NCI-H1105 treated with DMSO at 0.1 percent for 48 hours (cell line): ENCODE measurements at regions not wholly inside any gene's neighbourhood (a gene's known extent, or its start where the extent isn't known, plus 50 kb on each side); places are given as distances from the start of the nearest gene placed in this dataset.
"Not testable (repeated sequence)": the region's sequence is repeated elsewhere in the genome, so short reads cannot be mapped to it uniquely, and the experiment has no call there.

Experiments
- DNase-seq: peaks from one replicate; lab custom pipeline; 2025; lab: John Stamatoyannopoulos, UW

- DNase-seq: no peak
Measured at GRCh38 chr2:21332993-21333625, 209.3 kb downstream of the TDRD15 start.

DNA sequence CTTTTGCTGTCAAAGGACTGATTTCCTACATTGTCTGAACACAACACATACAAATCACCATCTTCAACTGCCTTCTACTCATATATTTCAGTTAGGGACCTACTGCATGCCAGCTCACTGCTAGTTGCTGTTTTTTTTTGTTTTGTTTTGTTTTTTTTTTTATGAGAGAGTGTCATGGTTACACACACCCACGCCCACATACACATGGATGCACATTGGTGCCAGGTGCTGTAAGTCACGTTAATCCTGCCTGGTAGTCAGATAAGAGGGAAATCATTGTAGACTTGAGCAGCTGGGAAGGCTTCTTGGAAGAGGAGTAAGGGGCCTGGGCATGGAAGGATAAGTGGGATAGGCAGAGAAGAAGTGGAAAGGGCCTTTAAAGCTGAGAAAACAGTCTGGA, 209.9 kb downstream of the TDRD15 start:
- DNase-seq: no peak

GRCh38 chr2:21346984-21347383, 223.2 kb downstream of the TDRD15 start:
- no peak for DNase-seq

GRCh38 chr2:21353879-21354679, 230.3 kb downstream of the TDRD15 start:
- no peak for DNase-seq

- no peak for DNase-seq
Measured at GRCh38 chr2:21356086-21356856, 232.5 kb downstream of the TDRD15 start.

DNA sequence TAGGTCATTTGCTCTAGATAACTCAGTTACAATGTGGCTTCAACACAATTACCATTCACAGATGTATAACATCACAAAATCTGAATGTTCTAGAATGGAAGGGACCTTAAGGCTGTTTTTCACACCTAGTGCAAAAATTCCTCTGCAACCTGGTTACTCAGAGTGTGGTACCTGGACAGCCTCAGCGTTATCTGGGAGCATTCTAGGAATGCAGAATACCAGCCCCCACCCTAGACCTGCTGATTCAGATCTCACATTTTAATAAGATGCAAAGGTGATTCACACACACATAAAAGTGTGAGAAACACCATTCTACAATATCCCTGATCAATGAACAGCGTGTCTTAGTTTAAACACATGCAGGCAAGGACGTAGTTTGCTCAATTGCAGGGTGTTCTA, 233.1 kb downstream of the TDRD15 start:
- DNase-seq: no peak

DNA sequence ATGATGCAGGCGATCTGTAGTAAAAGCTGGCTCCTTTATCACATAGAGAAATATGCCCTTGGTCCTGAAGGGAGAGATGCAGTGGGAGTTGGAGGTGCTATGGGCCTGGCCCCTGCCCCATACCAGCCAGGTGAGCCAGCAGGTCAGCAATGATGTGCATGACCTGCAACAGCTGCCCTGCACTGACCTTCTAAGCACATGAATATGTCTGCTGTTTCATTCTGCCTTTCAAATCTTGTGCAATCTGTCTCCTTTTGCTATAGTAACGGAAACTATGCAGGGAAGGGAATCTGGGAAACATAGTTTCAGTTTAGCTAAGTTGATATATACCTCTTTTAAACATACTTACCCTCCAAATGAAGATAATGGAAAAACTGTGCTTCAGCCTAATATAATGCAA, 235.2 kb downstream of the TDRD15 start:
- no peak for DNase-seq

- no peak for DNase-seq
Measured at GRCh38 chr2:21361384-21361783, 237.6 kb downstream of the TDRD15 start.

GRCh38 chr2:21361957-21362486, 238.3 kb downstream of the TDRD15 start:
- no peak for DNase-seq

- no peak for DNase-seq
Measured at GRCh38 chr2:21363364-21363763, 239.6 kb downstream of the TDRD15 start.

DNA sequence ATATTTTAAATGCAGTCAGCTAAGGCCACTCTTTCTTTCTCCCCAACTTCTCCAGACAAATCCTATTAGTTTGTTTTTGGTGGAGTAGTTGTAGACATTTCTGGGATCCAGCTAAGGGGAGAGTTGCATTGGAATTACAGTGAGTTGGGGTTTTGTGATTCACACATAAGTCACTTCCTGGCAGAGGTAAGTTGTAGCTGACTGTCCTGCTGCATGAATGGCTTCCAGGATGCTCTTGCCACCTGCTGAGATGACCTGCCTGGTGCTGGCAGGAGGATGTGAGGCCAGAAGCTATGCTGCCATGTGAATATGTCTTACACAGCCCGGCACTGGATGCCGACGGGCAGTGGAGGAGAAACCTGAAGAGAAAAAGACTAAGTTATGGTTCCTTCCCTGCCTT, 243.7 kb downstream of the TDRD15 start:
- no peak for DNase-seq

DNA sequence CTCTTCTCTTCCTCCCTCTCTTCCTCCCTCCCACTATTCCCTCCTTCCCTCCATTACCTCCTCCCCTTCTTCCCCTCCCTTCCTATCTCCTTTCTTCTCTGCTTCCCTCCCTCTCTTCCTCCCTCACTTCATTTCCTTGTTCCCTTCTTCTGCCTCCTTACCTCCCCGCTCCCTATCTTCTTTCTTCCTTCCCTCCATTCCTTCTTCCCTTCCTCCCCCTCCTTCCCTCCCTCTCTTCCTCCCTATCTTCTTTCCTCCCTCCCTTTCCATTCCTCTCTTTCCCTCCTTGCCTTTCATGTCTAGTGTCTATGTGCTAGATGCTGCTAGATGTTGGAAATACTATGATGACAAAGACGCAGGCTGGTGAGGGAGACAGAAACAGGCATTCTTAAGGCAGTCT, 246.0 kb downstream of the TDRD15 start:
- no peak for DNase-seq

DNA sequence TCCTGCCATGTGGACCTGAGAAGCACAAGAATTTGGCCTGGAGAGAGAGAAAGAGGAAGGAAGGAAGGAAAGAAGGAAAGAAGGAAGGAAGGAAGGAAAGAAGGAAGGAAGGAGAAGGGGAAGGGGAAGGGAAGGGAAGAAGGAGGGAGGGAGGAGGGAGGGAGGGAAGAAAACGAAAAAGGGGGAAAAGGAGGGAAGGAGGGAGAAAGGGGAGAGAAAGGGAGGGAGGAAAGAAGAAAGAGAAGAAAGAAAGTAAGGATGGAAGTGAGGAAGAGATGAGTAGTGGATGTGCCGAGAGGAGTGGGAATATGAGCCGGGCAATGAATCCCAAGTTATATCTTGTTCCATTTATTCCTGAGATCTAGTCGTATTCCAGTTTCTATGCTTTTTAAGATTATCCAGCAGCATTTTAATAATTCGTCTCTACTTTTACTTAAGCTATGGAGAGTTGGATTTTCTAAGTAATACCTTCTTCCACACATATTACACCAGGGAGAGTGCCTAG, 247.8 kb downstream of the TDRD15 start:
- DNase-seq: no peak

DNA sequence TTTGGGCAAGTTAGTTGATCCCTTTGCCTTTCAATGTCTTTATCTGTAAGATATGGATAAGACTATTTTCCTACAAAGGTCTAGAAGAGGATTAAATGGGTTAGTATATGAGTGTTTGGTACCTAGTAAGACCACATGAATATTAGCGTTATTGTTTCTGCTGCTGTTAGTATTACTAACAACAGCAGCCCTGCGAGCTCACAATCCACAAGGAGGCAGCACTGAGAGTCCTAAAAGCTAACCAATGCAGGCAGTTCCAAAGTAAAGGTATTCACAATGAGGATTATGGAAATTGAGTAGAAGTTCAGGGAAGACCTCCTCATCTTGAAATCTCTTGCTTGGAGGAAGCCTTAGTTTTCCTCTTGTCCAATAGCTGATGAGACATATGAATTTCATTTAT, 248.9 kb downstream of the TDRD15 start:
- DNase-seq: no peak

DNA sequence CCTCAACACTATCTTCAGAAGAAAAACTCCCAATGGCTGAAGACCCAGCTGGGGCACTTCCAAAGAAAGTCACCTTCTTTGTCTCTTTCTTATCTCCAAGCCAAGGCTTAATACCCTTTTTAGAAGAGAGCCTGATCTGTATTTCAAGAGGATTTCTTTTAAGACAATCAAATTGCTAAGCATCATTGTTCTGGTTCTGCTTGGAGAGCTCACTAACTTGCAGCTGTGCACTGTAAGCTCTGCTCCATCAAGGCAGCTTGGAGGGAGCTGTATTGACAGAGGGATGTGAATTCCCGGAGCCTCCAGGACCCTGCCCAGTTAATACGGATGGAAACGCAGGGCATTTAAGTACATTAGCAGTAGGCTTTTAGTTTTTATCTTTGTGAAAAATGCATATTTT, 253.1 kb downstream of the TDRD15 start:
- no peak for DNase-seq

- DNase-seq: no peak
Measured at GRCh38 chr2:21379140-21379539, 255.4 kb downstream of the TDRD15 start.

- DNase-seq: not testable (repeated sequence)
Measured at GRCh38 chr2:21379668-21380067, 255.9 kb downstream of the TDRD15 start.

DNA sequence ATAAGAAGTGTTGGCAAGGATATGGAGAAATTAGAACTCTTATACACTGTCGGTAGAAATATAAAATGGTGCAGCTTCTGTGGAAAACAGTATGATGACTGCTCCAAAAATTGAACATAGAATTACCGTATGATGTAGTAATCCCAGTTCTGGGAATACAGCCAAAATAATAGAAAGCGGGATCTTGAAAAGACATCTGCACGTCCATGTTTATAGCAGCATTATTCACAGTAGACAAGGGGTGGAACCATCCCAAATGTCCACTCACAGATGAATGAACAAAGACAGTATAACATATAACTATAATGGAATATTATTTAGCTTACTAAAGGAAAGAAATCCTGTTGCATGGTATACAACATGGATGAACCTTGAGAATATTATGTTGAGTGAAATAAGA, 257.7 kb downstream of the TDRD15 start:
- DNase-seq: peak; percentile 63

GRCh38 chr2:21382701-21383520, 259.1 kb downstream of the TDRD15 start:
- no peak for DNase-seq

DNA sequence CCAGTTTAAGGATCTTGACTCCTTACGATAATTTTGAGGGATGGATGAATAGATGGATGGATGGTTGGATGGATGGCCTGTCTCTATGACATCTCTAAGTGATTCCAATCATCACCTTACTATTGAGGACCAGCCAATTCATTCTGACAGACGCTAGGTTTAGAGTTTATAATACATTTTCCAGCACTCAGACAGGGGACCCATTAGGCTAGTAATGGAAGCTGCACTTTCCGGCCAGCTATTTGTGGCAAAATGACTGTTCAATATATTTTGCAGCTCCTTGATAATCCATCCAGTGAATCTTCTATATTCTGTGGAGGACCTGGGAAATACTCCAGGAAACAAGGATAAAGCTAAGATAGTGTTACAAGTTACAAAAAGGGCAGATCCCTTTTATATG, 262.9 kb downstream of the TDRD15 start:
- no peak for DNase-seq

DNA sequence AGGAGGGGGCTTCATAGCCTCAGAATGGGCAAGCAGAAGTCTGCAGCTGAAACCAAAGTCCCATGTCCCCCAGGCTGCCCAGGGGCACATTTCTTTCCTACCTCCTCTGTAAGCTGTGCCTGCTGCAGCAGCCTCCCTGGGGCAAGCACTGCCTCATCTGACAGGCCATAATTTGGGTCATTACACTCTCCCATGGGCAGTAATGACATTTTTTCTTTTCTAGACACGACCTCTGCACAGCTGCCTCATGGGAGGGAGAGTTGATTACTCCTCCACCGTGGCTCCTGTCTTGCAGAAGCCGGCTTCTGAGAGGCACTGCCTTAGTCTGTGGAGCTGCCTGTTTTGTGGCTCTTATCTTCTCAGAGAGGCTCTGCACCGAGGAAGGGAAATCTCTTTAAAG, 268.9 kb downstream of the TDRD15 start:
- DNase-seq: no peak

- DNase-seq: no peak
Measured at GRCh38 chr2:21393173-21393572, 269.4 kb downstream of the TDRD15 start.
